IMR-90 (cell line): ENCODE measurements at regions not wholly inside any gene's neighbourhood (a gene's known extent, or its start where the extent isn't known, plus 50 kb on each side); places are given as distances from the start of the nearest gene placed in this dataset.

Source experiments
- ATAC-seq: fragments of 200-7000 bp; cut with Tn5 transposase; 2 replicates; pipeline ENCODE4 v1.9.1; 2020; ENCODE audit warnings: low read depth, mild to moderate bottlenecking, moderate library complexity
- BruUV-seq: library from RNA; stranded (reverse); fragments of 400-500 nt; replicated peaks from 2 replicates; lab custom pipeline; 2021; lab: Mats Ljungman, UMichigan
- CTCF ChIA-PET: fragments of 300-600 bp; formaldehyde crosslinking; extraction: SDS; loops from one replicate; lab custom pipeline; 2021; ENCODE audit warnings: antibody characterized with exemption; lab: Yijun Ruan, JAX
- POLR2A ChIA-PET: fragments of 300-600 bp; sonication (Branson Sonifier 250); formaldehyde crosslinking; loops from one replicate; lab custom pipeline; 2022; ENCODE audit warnings: antibody characterized with exemption; ENCODE audit not compliant: unreplicated experiment; lab: Charles Lee
- DNase-seq: peaks from one replicate; pipeline ENCODE4 v3.0.0; 2013
- H2AFZ ChIP-seq: replicated peaks from 2 replicates; pipeline ENCODE3; 2013; ENCODE audit warnings: low read length, mild to moderate bottlenecking; ENCODE audit not compliant: poor library complexity
- H2AK5ac ChIP-seq: 2 replicates; pipeline ENCODE4 v1.6.1; 2013; ENCODE audit warnings: low read depth, low read length, inconsistent platforms
- H2AK9ac ChIP-seq: replicated peaks from 2 replicates; pipeline ENCODE3; 2013; ENCODE audit warnings: mild to moderate bottlenecking, low read depth, low read length, moderate library complexity; ENCODE audit not compliant: poor library complexity
- H2BK120ac ChIP-seq: 2 replicates; pipeline ENCODE4 v1.6.1; 2013; ENCODE audit warnings: low read depth, low read length, inconsistent platforms
- H2BK15ac ChIP-seq: 3 replicates; pipeline ENCODE4 v1.6.1; 2013; ENCODE audit warnings: low read depth, low read length, inconsistent platforms
- H2BK20ac ChIP-seq: 2 replicates; pipeline ENCODE4 v1.6.1; 2013; ENCODE audit warnings: low read depth, mild to moderate bottlenecking, inconsistent platforms, low read length, moderate library complexity
- H2BK5ac ChIP-seq: 2 replicates; pipeline ENCODE4 v1.6.1; 2013; ENCODE audit warnings: mild to moderate bottlenecking, low read depth, low read length, inconsistent platforms; ENCODE audit not compliant: poor library complexity, severe bottlenecking
- H3K14ac ChIP-seq: replicated peaks from 2 replicates; pipeline ENCODE4 v1.6.1; 2013; ENCODE audit warnings: low read depth, low read length, inconsistent platforms
- H3K18ac ChIP-seq: 2 replicates; pipeline ENCODE4 v1.6.1; 2013; ENCODE audit warnings: low read depth, low read length, control low read depth
- H3K23ac ChIP-seq: 2 replicates; pipeline ENCODE4 v1.6.1; 2013; ENCODE audit warnings: low read depth, low read length, inconsistent platforms
- H3K27ac ChIP-seq: 2 replicates; pipeline ENCODE4 v1.5.1; 2013; ENCODE audit warnings: mild to moderate bottlenecking, control low read depth, low read length; ENCODE audit not compliant: insufficient read depth
- H3K27me3 ChIP-seq: 2 replicates; pipeline ENCODE4 v1.6.1; 2013; ENCODE audit warnings: low read length; ENCODE audit not compliant: control insufficient read depth, insufficient read depth
- H3K36me3 ChIP-seq: 2 replicates; pipeline ENCODE4 v1.6.1; 2013; ENCODE audit warnings: low read length, mixed read lengths; ENCODE audit not compliant: control insufficient read depth, insufficient read depth
- H3K4ac ChIP-seq: 2 replicates; pipeline ENCODE4 v1.6.1; 2013; ENCODE audit warnings: low read depth, low read length, inconsistent platforms
- H3K4me1 ChIP-seq: 2 replicates; pipeline ENCODE4 v1.6.1; 2013; ENCODE audit warnings: low read length, mixed read lengths; ENCODE audit not compliant: control insufficient read depth, insufficient read depth
- H3K4me2 ChIP-seq: 2 replicates; pipeline ENCODE4 v1.6.1; 2013; ENCODE audit warnings: low read depth, mild to moderate bottlenecking, control low read depth, low read length, moderate library complexity
- H3K4me3 ChIP-seq: 2 replicates; pipeline ENCODE4 v1.5.1; 2013; ENCODE audit warnings: low read depth, mild to moderate bottlenecking, control low read depth, low read length, moderate library complexity; ENCODE audit not compliant: insufficient read depth
- H3K56ac ChIP-seq: 2 replicates; pipeline ENCODE4 v1.6.1; 2013; ENCODE audit warnings: low read length, inconsistent platforms; ENCODE audit not compliant: insufficient read depth; ENCODE audit errors: extremely low read depth
- H3K79me1 ChIP-seq, 2 experiments: 2 replicates each; pipeline ENCODE4 v1.6.1; 2013; ENCODE audit warnings: low read length in 2 of 2, inconsistent platforms in 1 of 2, low read depth in 1 of 2
- H3K9ac ChIP-seq: 2 replicates; pipeline ENCODE4 v1.6.1; 2013; ENCODE audit warnings: low read depth, low read length, control low read depth
- H3K9me1 ChIP-seq: 2 replicates; pipeline ENCODE4 v1.6.1; 2013; ENCODE audit warnings: low read length, inconsistent platforms; ENCODE audit not compliant: insufficient read depth
- H3K9me3 ChIP-seq: 2 replicates; pipeline ENCODE4 v1.6.1; 2013; ENCODE audit warnings: low read length; ENCODE audit not compliant: control insufficient read depth, insufficient read depth
- H4K20me1 ChIP-seq: 2 replicates; pipeline ENCODE4 v1.6.1; 2013; ENCODE audit warnings: low read length, inconsistent platforms; ENCODE audit not compliant: insufficient read depth
- H4K5ac ChIP-seq: 2 replicates; pipeline ENCODE4 v1.6.1; 2013; ENCODE audit warnings: mild to moderate bottlenecking, low read depth, low read length, control low read depth
- H4K8ac ChIP-seq, 2 experiments: 2 replicates each; pipeline ENCODE4 v1.6.1; 2013; ENCODE audit warnings: low read depth in 2 of 2, low read length in 2 of 2, control low read depth in 1 of 2, inconsistent platforms in 1 of 2
- H4K91ac ChIP-seq: 2 replicates; pipeline ENCODE4 v1.6.1; 2013; ENCODE audit warnings: low read depth, low read length, inconsistent platforms; ENCODE audit not compliant: insufficient read depth
- MAFK ChIP-seq: IDR thresholded peaks from 2 replicates; pipeline ENCODE4 v1.6.1; 2012; ENCODE audit warnings: low read depth, low read length, improper control_type of control experiment
- RCOR1 ChIP-seq: IDR thresholded peaks from 2 replicates; pipeline ENCODE4 v1.6.1; 2012; ENCODE audit warnings: mild to moderate bottlenecking, low read length, improper control_type of control experiment; ENCODE audit not compliant: insufficient replicate concordance
- whole genome bisulfite sequencing, 2 experiments: methylation state at CpG; one replicate each; pipeline versions ENCODE4 v1.1.5 to v1.1.7; 2013; ENCODE audit warnings: missing lambda C conversion rate in 2 of 2; ENCODE audit not compliant: insufficient read length in 1 of 2; ENCODE audit errors: extremely low coverage in 2 of 2; 5-methylcytosine and 5-hydroxymethylcytosine counted together
- dilution Hi-C: fragments of 300-500 bp; cut with HindIII; formaldehyde crosslinking; loops from one replicate; pipeline ENCODE4 v1.14.3; 2018; ENCODE audit warnings: low sequenced_read_pairs; ENCODE audit not compliant: unreplicated experiment
- in situ Hi-C: fragments of 300-500 bp; cut with MboI; formaldehyde crosslinking; loops from 3 replicates; pipeline ENCODE4 v1.14.3; 2019; ENCODE audit warnings: low sequenced_read_pairs, inconsistent platforms, mixed read lengths
- intact Hi-C: fragments of 100-400 bp; cut with micrococcal nuclease; formaldehyde crosslinking; loops from 2 replicates; pipeline ENCODE4 v1.10.0; 2022
- TF ChIP-seq, protein P1 (sequence below): fragments of 150-350 bp; IDR thresholded peaks from 2 replicates; pipeline ENCODE4 v1.6.1; 2016; ENCODE audit warnings: low read depth, mild to moderate bottlenecking, low read length, moderate library complexity, borderline replicate concordance

DNA sequence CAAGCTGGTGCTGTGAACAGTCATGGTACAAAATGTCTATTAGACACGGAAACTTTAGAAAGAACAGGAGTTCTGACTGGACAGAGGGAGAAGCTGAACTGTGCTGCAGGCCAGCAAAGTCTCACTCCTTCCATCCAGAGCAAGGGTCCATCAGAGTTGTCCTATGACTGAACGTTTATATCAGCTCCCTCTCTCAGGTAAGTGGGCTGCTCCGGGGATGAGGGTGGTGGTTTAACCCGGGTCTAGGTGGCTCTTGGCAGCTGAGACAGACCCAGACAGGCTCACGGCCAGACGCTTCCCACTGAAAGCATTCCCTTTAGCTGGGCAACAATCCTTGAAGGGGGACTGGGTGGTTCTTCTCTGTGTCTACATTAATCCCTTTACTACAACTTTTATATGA lies 385.0 kb upstream of the SMIM31 start:
- ATAC-seq (no peak), DNase-seq (no peak)
- Histone ChIP-seq H2BK20ac (no peak overlapping the region), H3K14ac (no peak overlapping the region), H3K4ac (no peak overlapping the region), H3K4me1 (no peaks in the 10 kb centered on the region), H2AK5ac (no peak overlapping the region), H4K20me1 (no peaks in the 10 kb centered on the region), H3K56ac (no peak overlapping the region), H2BK5ac (no peak overlapping the region), H2BK15ac (no peak overlapping the region), H4K91ac (no peak overlapping the region), H3K23ac (no peak overlapping the region), H4K8ac (no peak overlapping the region), H3K9me1 (no peaks in the 10 kb centered on the region), H3K18ac (no peak overlapping the region), H3K27me3 (no peaks in the 10 kb centered on the region), H3K27ac (no peak overlapping the region), H3K9ac (no peak overlapping the region), H2BK120ac (no peak overlapping the region), H3K9me3 (0 out of 2 replicates have a peak, but pooled peaks cover 4% of the 10 kb centered on the region), H2AK9ac (no peak overlapping the region), H4K5ac (no peak overlapping the region), H3K4me3 (no peak overlapping the region), H3K36me3 (no peaks in the 10 kb centered on the region), H3K4me2 (no peak overlapping the region), H3K79me1 (no peaks in the 10 kb centered on the region), H2AFZ (no peak overlapping the region)
- in situ Hi-C loops (no loop called here), intact Hi-C loops (no loop called here), dilution Hi-C loops (no loop called here)
- ChIA-PET CTCF (no interaction called here), POLR2A (no interaction called here)
- TF ChIP-seq, protein P1, sequence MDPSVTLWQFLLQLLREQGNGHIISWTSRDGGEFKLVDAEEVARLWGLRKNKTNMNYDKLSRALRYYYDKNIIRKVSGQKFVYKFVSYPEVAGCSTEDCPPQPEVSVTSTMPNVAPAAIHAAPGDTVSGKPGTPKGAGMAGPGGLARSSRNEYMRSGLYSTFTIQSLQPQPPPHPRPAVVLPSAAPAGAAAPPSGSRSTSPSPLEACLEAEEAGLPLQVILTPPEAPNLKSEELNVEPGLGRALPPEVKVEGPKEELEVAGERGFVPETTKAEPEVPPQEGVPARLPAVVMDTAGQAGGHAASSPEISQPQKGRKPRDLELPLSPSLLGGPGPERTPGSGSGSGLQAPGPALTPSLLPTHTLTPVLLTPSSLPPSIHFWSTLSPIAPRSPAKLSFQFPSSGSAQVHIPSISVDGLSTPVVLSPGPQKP, result no peak
- TF ChIP-seq MAFK (no peak), RCOR1 (no peak)
- no TSS peak for BruUV-seq
- WGBS, 2 experiments, result no CpG with 5 or more reads among the region's 6 CpGs
